Rectal smooth muscle tissue (tissue), 1 donor: ENCODE measurements at regions not wholly inside any gene's neighbourhood (a gene's known extent, or its start where the extent isn't known, plus 50 kb on each side); places are given as distances from the start of the nearest gene placed in this dataset.

ENCODE experiments used
- H3K27ac ChIP-seq: one replicate; pipeline ENCODE4 v1.7.0; 2013; ENCODE audit warnings: low read depth, low read length, inconsistent platforms
- H3K27me3 ChIP-seq: one replicate; pipeline ENCODE4 v1.7.0; 2013; ENCODE audit warnings: low read length; ENCODE audit not compliant: control insufficient read depth, insufficient read depth
- H3K36me3 ChIP-seq: one replicate; pipeline ENCODE4 v1.7.0; 2013; ENCODE audit warnings: low read length; ENCODE audit not compliant: control insufficient read depth, insufficient read depth
- H3K4me1 ChIP-seq: one replicate; pipeline ENCODE4 v1.7.0; 2013; ENCODE audit warnings: low read length; ENCODE audit not compliant: control insufficient read depth, insufficient read depth
- H3K4me3 ChIP-seq: one replicate; pipeline ENCODE4 v1.7.0; 2013; ENCODE audit warnings: low read length
- H3K9ac ChIP-seq: one replicate; pipeline ENCODE4 v1.7.0; 2013; ENCODE audit warnings: low read length

DNA sequence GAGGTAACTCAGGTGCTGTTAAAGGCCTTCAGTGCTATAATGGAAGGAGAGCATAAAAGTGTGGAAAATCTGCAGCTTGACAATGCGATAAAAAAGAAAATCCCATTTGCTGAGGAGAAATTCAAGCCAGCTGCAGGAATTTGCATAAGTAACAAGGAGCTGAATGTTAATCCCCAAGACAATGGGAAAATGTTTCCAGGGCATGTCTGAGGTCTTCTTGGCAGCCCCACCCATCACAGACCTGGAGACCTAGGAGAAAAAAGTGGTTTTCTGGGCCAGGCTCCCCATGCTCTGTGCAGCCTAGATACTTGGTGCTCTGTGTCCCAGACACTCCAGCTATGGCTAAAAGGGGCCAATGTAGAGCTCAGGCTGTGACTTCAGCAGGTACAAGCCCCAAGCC, 1159.6 kb downstream of the CDH18 start:
- no peak overlapping the region for H3K9ac ChIP-seq
- H3K27ac ChIP-seq = no peak overlapping the region
- no peaks in the 10 kb centered on the region for H3K4me1 ChIP-seq
- no peaks in the 10 kb centered on the region for H3K36me3 ChIP-seq
- no peaks in the 10 kb centered on the region for H3K27me3 ChIP-seq
- H3K4me3 ChIP-seq = no peak overlapping the region

GRCh38 chr5:18829539-18829938, 1158.5 kb downstream of the CDH18 start:
- H3K9ac ChIP-seq = no peak overlapping the region
- H3K36me3 ChIP-seq = no peaks in the 10 kb centered on the region
- no peak overlapping the region for H3K4me3 ChIP-seq
- no peaks in the 10 kb centered on the region for H3K27me3 ChIP-seq
- no peaks in the 10 kb centered on the region for H3K4me1 ChIP-seq
- no peak overlapping the region for H3K27ac ChIP-seq

- H3K36me3 ChIP-seq = no peaks in the 10 kb centered on the region
- no peaks in the 10 kb centered on the region for H3K4me1 ChIP-seq
- no peak overlapping the region for H3K27ac ChIP-seq
- no peak overlapping the region for H3K4me3 ChIP-seq
- no peak overlapping the region for H3K9ac ChIP-seq
- no peaks in the 10 kb centered on the region for H3K27me3 ChIP-seq
Measured at GRCh38 chr5:18850216-18850615, 1137.8 kb downstream of the CDH18 start.

GRCh38 chr5:18872978-18873377, 1115.0 kb downstream of the CDH18 start:
- H3K36me3 ChIP-seq = no peaks in the 10 kb centered on the region
- no peak overlapping the region for H3K4me3 ChIP-seq
- no peaks in the 10 kb centered on the region for H3K27me3 ChIP-seq
- no peaks in the 10 kb centered on the region for H3K4me1 ChIP-seq
- no peak overlapping the region for H3K27ac ChIP-seq
- no peak overlapping the region for H3K9ac ChIP-seq

- Histone ChIP-seq H3K4me3 (no peak overlapping the region), H3K27me3 (no peaks in the 10 kb centered on the region), H3K9ac (no peak overlapping the region), H3K4me1 (no peaks in the 10 kb centered on the region), H3K36me3 (no peaks in the 10 kb centered on the region), H3K27ac (no peak overlapping the region)
Measured at GRCh38 chr5:18876565-18876964, 1111.4 kb downstream of the CDH18 start.

GRCh38 chr5:18881615-18882014, 1106.4 kb downstream of the CDH18 start:
- Histone ChIP-seq H3K27me3 (no peaks in the 10 kb centered on the region), H3K4me3 (no peak overlapping the region), H3K27ac (no peak overlapping the region), H3K4me1 (no peaks in the 10 kb centered on the region), H3K9ac (no peak overlapping the region), H3K36me3 (no peaks in the 10 kb centered on the region)

DNA sequence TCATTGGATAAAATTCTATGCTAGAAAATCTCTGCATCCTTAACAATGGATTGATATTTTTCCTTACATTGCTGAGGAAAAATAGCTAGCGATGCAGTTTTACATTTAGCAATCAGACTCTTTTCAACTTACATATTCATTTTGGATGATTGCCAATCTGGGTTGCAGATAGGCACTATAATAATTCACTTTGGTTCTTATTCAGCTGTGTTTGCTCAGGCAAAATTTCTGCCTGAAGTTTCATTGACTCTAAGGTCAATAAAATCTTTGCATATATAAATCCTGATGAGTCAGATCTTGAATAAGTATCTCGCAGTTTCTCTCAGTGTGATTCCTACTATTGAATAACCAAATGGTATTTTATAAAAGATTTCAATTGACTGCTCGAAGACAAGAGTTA, 1105.8 kb downstream of the CDH18 start:
- Histone ChIP-seq H3K4me3 (no peak overlapping the region), H3K27me3 (no peaks in the 10 kb centered on the region), H3K27ac (no peak overlapping the region)

DNA sequence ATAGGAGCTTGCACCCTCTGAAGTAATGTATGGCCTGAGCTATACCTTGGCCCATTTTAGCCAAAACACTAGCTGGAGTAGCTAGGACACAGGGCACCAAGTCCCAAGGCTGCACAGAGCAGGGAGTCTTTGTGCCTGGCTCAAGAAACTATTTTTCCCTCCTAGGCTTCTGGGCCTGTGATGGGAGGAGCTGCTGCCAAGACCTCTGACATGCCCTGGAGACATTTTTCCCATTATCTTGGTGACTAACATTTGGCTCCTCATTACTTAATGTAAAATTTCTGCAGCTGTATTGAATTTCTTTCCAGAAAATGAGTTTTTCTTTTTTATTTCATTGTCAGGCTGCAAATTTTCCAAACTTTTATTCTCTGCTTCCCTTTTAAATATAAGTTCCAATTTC, 1099.2 kb downstream of the CDH18 start:
- no peak overlapping the region for H3K4me3 ChIP-seq
- no peaks in the 10 kb centered on the region for H3K27me3 ChIP-seq
- no peak overlapping the region for H3K27ac ChIP-seq

More for the DNA sequence above, 1105.8 kb downstream of the CDH18 start:
- H3K4me1 ChIP-seq = no peaks in the 10 kb centered on the region
- no peak overlapping the region for H3K9ac ChIP-seq
- H3K36me3 ChIP-seq = no peaks in the 10 kb centered on the region

GRCh38 chr5:18900644-18901043, 1087.4 kb downstream of the CDH18 start:
- no peaks in the 10 kb centered on the region for H3K4me1 ChIP-seq
- no peak overlapping the region for H3K9ac ChIP-seq
- no peaks in the 10 kb centered on the region for H3K36me3 ChIP-seq
- H3K27me3 ChIP-seq = no peaks in the 10 kb centered on the region
- no peak overlapping the region for H3K27ac ChIP-seq
- H3K4me3 ChIP-seq = no peak overlapping the region

More for the DNA sequence above, 1099.2 kb downstream of the CDH18 start:
- Histone ChIP-seq H3K36me3 (no peaks in the 10 kb centered on the region), H3K9ac (no peak overlapping the region), H3K4me1 (no peaks in the 10 kb centered on the region)

GRCh38 chr5:18920966-18921365, 1067.0 kb downstream of the CDH18 start:
- no peaks in the 10 kb centered on the region for H3K27me3 ChIP-seq
- no peaks in the 10 kb centered on the region for H3K4me1 ChIP-seq
- H3K9ac ChIP-seq = no peak overlapping the region
- no peak overlapping the region for H3K27ac ChIP-seq
- no peak overlapping the region for H3K4me3 ChIP-seq
- no peaks in the 10 kb centered on the region for H3K36me3 ChIP-seq

DNA sequence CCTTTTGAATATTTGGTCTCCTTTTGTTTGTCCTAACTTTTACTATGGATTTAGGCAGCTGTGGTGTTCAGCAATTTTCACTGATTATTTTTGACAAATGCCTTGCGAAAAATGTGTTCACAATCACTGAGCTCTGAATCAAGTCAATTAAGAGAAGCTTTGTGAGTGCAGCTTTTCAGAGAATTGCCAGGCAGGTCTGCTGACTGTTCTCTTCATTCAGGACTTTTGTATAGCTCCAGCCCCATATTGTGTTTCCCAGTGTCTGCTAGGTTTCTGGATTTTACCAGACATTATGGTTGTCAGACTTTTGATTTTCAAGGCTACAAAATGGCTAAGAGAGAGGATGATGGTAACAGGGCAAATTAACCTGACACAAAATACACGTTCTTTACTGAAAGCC, 1055.9 kb downstream of the CDH18 start:
- Histone ChIP-seq H3K4me1 (no peaks in the 10 kb centered on the region), H3K4me3 (no peak overlapping the region), H3K27me3 (no peaks in the 10 kb centered on the region), H3K36me3 (no peaks in the 10 kb centered on the region), H3K9ac (no peak overlapping the region), H3K27ac (no peak overlapping the region)

DNA sequence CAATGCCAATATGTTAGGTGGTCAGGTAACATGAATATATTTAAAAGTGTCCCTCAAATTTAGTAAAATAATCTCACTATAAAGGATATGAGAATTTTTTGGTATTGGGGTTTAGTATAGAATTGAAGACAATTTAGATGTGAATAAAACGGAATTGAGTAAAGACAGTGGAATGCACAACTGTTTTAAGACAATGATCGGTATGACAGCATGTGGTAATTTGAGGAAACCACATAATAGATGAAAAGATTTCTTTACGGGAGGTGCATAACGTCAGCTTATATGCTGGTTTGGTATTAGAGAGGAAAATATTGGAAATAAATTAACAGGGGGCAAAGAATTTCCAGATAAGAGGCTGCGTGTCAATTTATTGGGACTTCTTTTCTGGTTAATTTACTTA, 1043.2 kb downstream of the CDH18 start:
- H3K4me1 ChIP-seq = no peaks in the 10 kb centered on the region

DNA sequence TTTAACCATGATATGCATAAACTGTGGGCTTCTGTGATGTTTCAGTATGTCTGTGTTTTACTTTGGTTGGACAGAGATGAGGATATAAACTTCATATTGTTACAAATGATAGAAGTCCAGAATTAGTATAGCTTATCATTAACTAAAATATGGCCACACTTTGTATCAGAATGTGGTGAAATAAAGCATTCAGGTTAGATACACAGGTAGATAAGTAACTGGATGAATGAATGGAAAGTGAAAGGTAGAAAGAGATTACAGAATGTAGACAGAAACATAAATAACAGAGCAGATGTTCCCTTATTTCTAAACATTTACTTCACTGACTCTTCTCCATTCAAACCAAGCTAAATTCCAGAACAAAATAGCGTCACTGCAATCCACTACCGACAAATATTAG, 1033.8 kb downstream of the CDH18 start:
- H3K4me3 ChIP-seq = no peak overlapping the region
- no peak overlapping the region for H3K27ac ChIP-seq
- H3K36me3 ChIP-seq = no peaks in the 10 kb centered on the region
- no peaks in the 10 kb centered on the region for H3K4me1 ChIP-seq
- no peaks in the 10 kb centered on the region for H3K27me3 ChIP-seq
- H3K9ac ChIP-seq = no peak overlapping the region

More for the DNA sequence above, 1043.2 kb downstream of the CDH18 start:
- Histone ChIP-seq H3K36me3 (no peaks in the 10 kb centered on the region), H3K9ac (no peak overlapping the region), H3K27ac (no peak overlapping the region), H3K4me3 (no peak overlapping the region), H3K27me3 (no peaks in the 10 kb centered on the region)
